Activated CD8-positive, alpha-beta T cell treated with anti-CD3 and anti-CD28 coated beads for 36 hours (primary cell): ENCODE measurements at regions not wholly inside any gene's neighbourhood (a gene's known extent, or its start where the extent isn't known, plus 50 kb on each side); places are given as distances from the start of the nearest gene placed in this dataset.

Source experiments
- ATAC-seq: fragments of 200-7000 bp; cut with Tn5 transposase; one replicate; pipeline ENCODE4 v1.10.0; 2021; ENCODE audit warnings: mild to moderate bottlenecking, moderate library complexity
- CTCF ChIA-PET: fragments of 350-600 bp; sonication (Branson Sonifier 250); formaldehyde crosslinking; loops from one replicate; lab custom pipeline; 2021; ENCODE audit warnings: antibody characterized with exemption; lab: Charles Lee
- POLR2A ChIA-PET: fragments of 350-600 bp; sonication (Branson Sonifier 250); formaldehyde crosslinking; loops from one replicate; lab custom pipeline; 2021; ENCODE audit warnings: antibody characterized with exemption; lab: Charles Lee
- DNase-seq: peaks from one replicate; pipeline ENCODE4 v3.0.0-alpha.2; 2020
- H3K27ac Mint-ChIP-seq: one replicate; pipeline ENCODE4 v1.8.0; 2021; ENCODE audit warnings: mild to moderate bottlenecking, mixed read lengths
- H3K27me3 Mint-ChIP-seq: one replicate; pipeline ENCODE4 v1.8.0; 2021; ENCODE audit warnings: mixed read lengths
- H3K36me3 Mint-ChIP-seq: one replicate; pipeline ENCODE4 v1.8.0; 2021; ENCODE audit warnings: low read depth, mixed read lengths
- H3K4me1 Mint-ChIP-seq: one replicate; pipeline ENCODE4 v1.8.0; 2021; ENCODE audit warnings: low read depth, mixed read lengths
- H3K4me3 Mint-ChIP-seq: one replicate; pipeline ENCODE4 v1.8.0; 2021; ENCODE audit warnings: mild to moderate bottlenecking, moderate library complexity, mixed read lengths
- H3K9me3 Mint-ChIP-seq: one replicate; pipeline ENCODE4 v1.8.0; 2021; ENCODE audit warnings: mixed read lengths
- intact Hi-C: fragments of 100-400 bp; cut with micrococcal nuclease; formaldehyde crosslinking; loops from one replicate; pipeline ENCODE4 v1.10.0; 2022
- TF ChIP-seq, protein P1 (sequence below): fragments of 200-600 bp; IDR thresholded peaks from one replicate; pipeline ENCODE4 v1.8.0; 2022; ENCODE audit warnings: antibody characterized with exemption, mild to moderate bottlenecking

DNA sequence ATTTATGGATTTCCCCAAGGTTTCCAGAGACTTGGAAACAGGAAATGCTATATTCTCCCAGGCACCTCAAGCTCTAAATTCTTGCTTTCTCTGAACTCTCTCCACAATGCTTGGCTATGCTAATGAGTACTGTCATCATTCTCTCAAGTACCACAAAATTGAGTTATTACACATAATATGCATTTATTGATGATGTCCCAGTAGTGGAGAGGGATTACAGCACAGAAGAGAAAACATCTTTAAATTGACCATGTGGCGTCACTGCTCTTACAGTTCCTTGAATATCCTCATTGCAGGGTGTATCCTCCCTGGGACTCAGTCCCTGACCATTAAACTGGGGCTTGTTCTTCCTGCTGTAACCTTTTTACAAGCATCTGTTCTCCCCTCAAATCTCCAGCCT lies 681.1 kb upstream of the FANCL start:
- DNase-seq (no peak), ATAC-seq (no peak)
- TF ChIP-seq, protein P1, sequence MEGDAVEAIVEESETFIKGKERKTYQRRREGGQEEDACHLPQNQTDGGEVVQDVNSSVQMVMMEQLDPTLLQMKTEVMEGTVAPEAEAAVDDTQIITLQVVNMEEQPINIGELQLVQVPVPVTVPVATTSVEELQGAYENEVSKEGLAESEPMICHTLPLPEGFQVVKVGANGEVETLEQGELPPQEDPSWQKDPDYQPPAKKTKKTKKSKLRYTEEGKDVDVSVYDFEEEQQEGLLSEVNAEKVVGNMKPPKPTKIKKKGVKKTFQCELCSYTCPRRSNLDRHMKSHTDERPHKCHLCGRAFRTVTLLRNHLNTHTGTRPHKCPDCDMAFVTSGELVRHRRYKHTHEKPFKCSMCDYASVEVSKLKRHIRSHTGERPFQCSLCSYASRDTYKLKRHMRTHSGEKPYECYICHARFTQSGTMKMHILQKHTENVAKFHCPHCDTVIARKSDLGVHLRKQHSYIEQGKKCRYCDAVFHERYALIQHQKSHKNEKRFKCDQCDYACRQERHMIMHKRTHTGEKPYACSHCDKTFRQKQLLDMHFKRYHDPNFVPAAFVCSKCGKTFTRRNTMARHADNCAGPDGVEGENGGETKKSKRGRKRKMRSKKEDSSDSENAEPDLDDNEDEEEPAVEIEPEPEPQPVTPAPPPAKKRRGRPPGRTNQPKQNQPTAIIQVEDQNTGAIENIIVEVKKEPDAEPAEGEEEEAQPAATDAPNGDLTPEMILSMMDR: no peak
- ChIA-PET POLR2A (no interaction called here), CTCF (interaction anchor here (1.5 kb wide), 1 partner anchor 43 kb away, joined by 3 read pairs; no protein-coding TSS in a partner anchor)
- H3K4me1 Mint-ChIP-seq: no peaks in the 10 kb centered on the region
- H3K4me3 Mint-ChIP-seq: no peak overlapping the region
- no peaks in the 10 kb centered on the region for H3K36me3 Mint-ChIP-seq
- intact Hi-C loops: no loop called here
- H3K27ac Mint-ChIP-seq: no peak overlapping the region
- H3K9me3 Mint-ChIP-seq: no peaks in the 10 kb centered on the region
- no peaks in the 10 kb centered on the region for H3K27me3 Mint-ChIP-seq

DNA sequence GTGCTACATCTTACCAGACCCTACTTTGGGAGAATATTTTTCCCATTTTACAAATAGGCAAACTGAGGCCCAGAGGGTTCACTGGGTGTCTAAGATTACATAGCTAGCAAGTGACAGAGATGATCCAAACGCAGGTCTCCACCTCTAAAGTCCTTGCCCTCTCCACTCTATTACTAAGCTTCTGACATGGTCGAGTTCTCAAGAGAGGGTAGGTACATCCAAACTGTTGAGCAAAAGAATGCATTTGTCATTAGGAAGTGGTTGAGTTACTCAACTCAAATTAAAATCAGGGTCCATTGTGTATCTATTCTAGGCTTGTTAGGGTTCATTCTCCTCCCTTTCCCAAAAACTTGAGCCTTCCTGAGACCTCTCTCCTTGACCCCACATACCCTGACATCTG lies 680.6 kb upstream of the FANCL start:
- POLR2A ChIA-PET: no interaction called here
- Mint-ChIP-seq H3K9me3 (no peaks in the 10 kb centered on the region), H3K36me3 (no peaks in the 10 kb centered on the region), H3K4me1 (no peaks in the 10 kb centered on the region), H3K27me3 (no peaks in the 10 kb centered on the region), H3K27ac (no peak overlapping the region), H3K4me3 (no peak overlapping the region)
- TF ChIP-seq, protein P1: no peak
- intact Hi-C loops: no loop called here
- CTCF ChIA-PET: no interaction called here
- ATAC-seq: no peak
- DNase-seq: no peak

DNA sequence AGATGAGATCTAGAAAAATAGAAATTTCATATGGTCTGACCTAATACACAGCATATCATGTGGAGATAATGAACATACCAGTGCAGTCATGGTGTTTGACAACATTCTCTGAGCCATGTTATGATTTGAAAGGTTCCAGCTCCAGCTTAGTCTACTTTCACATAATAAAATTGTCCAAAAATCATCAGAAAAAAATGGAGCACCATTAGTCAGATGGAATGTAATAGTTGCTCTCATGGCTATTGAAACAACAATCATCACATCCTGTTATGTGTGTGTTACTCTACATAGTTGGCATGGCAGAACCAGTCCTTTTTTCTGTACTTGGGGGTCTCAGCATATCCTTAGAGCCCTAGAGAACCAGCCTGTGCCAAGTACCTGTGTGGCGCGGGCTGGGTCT lies 678.9 kb upstream of the FANCL start:
- TF ChIP-seq, protein P1: no peak
- no peaks in the 10 kb centered on the region for H3K27me3 Mint-ChIP-seq
- no peaks in the 10 kb centered on the region for H3K4me1 Mint-ChIP-seq
- no peaks in the 10 kb centered on the region for H3K9me3 Mint-ChIP-seq
- H3K27ac Mint-ChIP-seq: no peak overlapping the region
- H3K36me3 Mint-ChIP-seq: no peaks in the 10 kb centered on the region
- POLR2A ChIA-PET: no interaction called here
- intact Hi-C loops: no loop called here
- ATAC-seq (no peak), DNase-seq (no peak)
- CTCF ChIA-PET: no interaction called here
- no peak overlapping the region for H3K4me3 Mint-ChIP-seq

DNA sequence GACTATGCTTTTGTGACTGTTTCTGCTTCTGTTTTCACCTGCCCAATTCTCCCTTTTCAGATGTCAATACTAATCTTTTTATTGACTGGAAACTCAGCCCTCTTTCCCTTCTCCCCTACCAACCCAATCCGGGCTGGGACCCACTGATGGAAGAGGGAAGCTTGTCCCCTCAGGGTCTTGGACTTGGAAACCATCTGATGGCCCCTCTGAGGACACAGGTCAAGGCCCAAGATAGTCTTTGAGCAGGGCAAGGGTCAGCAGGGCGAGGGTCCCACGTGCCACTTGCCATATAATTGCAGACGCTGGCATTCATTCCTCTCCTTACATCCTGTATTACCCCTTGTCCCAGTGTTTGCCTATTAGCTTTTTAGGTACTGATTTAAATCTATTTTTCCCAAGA lies 678.2 kb upstream of the FANCL start:
- intact Hi-C loops: no loop called here
- DNase-seq: no peak
- Mint-ChIP-seq H3K9me3 (no peaks in the 10 kb centered on the region), H3K27ac (no peak overlapping the region), H3K4me1 (no peaks in the 10 kb centered on the region), H3K4me3 (no peak overlapping the region), H3K27me3 (no peaks in the 10 kb centered on the region), H3K36me3 (no peaks in the 10 kb centered on the region)
- CTCF ChIA-PET: no interaction called here
- POLR2A ChIA-PET: no interaction called here
- TF ChIP-seq, protein P1: no peak
- ATAC-seq: no peak

DNA sequence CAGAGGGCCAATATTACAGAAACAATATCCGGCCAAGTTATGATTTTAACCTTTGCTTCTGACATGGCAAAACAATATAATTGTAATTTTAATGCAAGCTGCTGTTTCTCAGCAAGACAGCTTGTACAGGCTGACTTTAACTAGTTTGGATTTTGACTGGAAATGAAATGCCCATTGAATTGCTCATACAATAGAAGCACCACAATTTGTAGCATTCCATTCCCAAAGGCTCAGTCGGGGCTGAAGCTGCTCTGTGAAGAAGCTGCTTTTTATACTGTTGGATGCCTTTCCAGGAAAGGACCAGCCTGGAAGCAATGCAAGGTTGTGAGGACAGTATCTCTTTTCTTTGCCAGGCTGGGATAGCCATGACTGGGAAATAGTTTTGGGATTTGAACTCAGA lies 677.0 kb upstream of the FANCL start:
- Mint-ChIP-seq H3K4me3 (no peak overlapping the region), H3K27me3 (no peaks in the 10 kb centered on the region), H3K36me3 (no peaks in the 10 kb centered on the region), H3K27ac (no peak overlapping the region), H3K9me3 (no peaks in the 10 kb centered on the region), H3K4me1 (no peaks in the 10 kb centered on the region)
- POLR2A ChIA-PET: no interaction called here
- TF ChIP-seq, protein P1: no peak
- DNase-seq (no peak), ATAC-seq (no peak)
- CTCF ChIA-PET: interaction anchor here (1.0 kb wide), 1 partner anchor 12 kb away, joined by 3 read pairs; no protein-coding TSS in a partner anchor
- intact Hi-C loops: no loop called here
